Hematopoietic multipotent progenitor cell (in vitro differentiated cells): ENCODE measurements at regions not wholly inside any gene's neighbourhood (a gene's known extent, or its start where the extent isn't known, plus 50 kb on each side); places are given as distances from the start of the nearest gene placed in this dataset.

ENCODE experiments used
- DNase-seq, 3 donors: peaks; one replicate each; pipeline ENCODE4 v3.0.0-alpha.2; 2011 to 2015; ENCODE audit warnings: low read depth in 2 of 3, low spot score in 2 of 3

- no peak for DNase-seq
These were observed 313.8 kb upstream of the DDX18 start for GRCh38 chr2:117500721-117501120.

GRCh38 chr2:117502121-117502520 is 312.4 kb upstream of the DDX18 start:
- no peak for DNase-seq

- no peak for DNase-seq
These were observed 302.2 kb upstream of the DDX18 start for GRCh38 chr2:117512307-117512706.

- no peak for DNase-seq
These were observed 300.1 kb upstream of the DDX18 start for GRCh38 chr2:117514371-117514770.

- no peak for DNase-seq
These were observed 295.3 kb upstream of the DDX18 start for GRCh38 chr2:117519238-117519637.

- DNase-seq = no peak
These were observed 294.8 kb upstream of the DDX18 start for GRCh38 chr2:117519721-117520120.

GRCh38 chr2:117523267-117523666 is 291.2 kb upstream of the DDX18 start:
- DNase-seq = peak in 2 of 3 donors; percentile 6 to 47

GRCh38 chr2:117523711-117524238 is 290.7 kb upstream of the DDX18 start:
- no peak for DNase-seq

- DNase-seq = no peak
These were observed 278.4 kb upstream of the DDX18 start for GRCh38 chr2:117536139-117536538.

- DNase-seq = no peak
These were observed 277.5 kb upstream of the DDX18 start for GRCh38 chr2:117537032-117537431.

- no peak for DNase-seq
These were observed 262.6 kb upstream of the DDX18 start for GRCh38 chr2:117551858-117552257.

GRCh38 chr2:117553448-117553847 is 261.0 kb upstream of the DDX18 start:
- DNase-seq = no peak

- no peak for DNase-seq
These were observed 258.5 kb upstream of the DDX18 start for GRCh38 chr2:117555965-117556364.

- DNase-seq = no peak
These were observed 256.9 kb upstream of the DDX18 start for GRCh38 chr2:117557626-117558025.

- no peak for DNase-seq
These were observed 251.8 kb upstream of the DDX18 start for GRCh38 chr2:117562654-117563053.

GRCh38 chr2:117571590-117572349 is 242.7 kb upstream of the DDX18 start:
- no peak for DNase-seq

- no peak for DNase-seq
These were observed 227.2 kb upstream of the DDX18 start for GRCh38 chr2:117587310-117587709.

GRCh38 chr2:117603060-117603459 is 211.4 kb upstream of the DDX18 start:
- DNase-seq = no peak

GRCh38 chr2:117603567-117603966 is 210.9 kb upstream of the DDX18 start:
- DNase-seq = no peak

- no peak for DNase-seq
These were observed 207.3 kb upstream of the DDX18 start for GRCh38 chr2:117607202-117607601.

- DNase-seq = no peak
These were observed 201.4 kb upstream of the DDX18 start for GRCh38 chr2:117613101-117613500.

- DNase-seq = no peak
These were observed 200.2 kb upstream of the DDX18 start for GRCh38 chr2:117614296-117614695.
